GM12892 (cell line): ENCODE measurements at regions not wholly inside any gene's neighbourhood (a gene's known extent, or its start where the extent isn't known, plus 50 kb on each side); places are given as distances from the start of the nearest gene placed in this dataset.

Experiments
- POLR2A ChIP-seq: IDR thresholded peaks from 2 replicates; pipeline ENCODE4 v1.6.1; 2011; ENCODE audit warnings: low read depth, low read length, control low read depth
- POLR2AphosphoS5 ChIP-seq: IDR thresholded peaks from 2 replicates; pipeline ENCODE4 v1.6.1; 2011; ENCODE audit warnings: low read depth, low read length, control low read depth
- TAF1 ChIP-seq: IDR thresholded peaks from 2 replicates; pipeline ENCODE4 v1.6.1; 2011; ENCODE audit warnings: low read depth, mild to moderate bottlenecking, control low read depth, low read length, borderline replicate concordance

DNA sequence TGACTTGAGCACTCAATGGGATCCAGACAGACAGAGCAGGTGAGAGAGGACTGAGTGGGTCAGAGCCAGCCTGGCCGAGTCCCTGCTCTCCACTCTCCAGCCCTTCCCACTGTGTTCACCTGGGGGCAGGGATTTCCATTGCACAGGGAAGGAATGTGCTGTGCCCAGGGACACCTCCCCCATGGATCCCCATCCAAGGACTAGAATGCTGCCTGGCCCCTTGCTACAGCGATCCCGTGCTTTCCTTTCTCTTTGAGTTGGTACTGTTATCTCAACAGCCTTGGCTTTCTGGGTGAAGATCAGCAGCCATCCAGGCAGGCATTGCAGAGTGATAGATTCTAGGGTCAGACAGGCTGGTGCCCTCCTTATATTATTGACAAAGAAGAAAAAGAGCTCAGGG, 60.3 kb upstream of the DLK1 start:
- TF ChIP-seq POLR2A (no peak), TAF1 (no peak), POLR2AphosphoS5 (no peak)
